ENCODE measurements at regions not wholly inside any gene's neighbourhood (a gene's known extent, or its start where the extent isn't known, plus 50 kb on each side); places are given as distances from the start of the nearest gene placed in this dataset.

DNA sequence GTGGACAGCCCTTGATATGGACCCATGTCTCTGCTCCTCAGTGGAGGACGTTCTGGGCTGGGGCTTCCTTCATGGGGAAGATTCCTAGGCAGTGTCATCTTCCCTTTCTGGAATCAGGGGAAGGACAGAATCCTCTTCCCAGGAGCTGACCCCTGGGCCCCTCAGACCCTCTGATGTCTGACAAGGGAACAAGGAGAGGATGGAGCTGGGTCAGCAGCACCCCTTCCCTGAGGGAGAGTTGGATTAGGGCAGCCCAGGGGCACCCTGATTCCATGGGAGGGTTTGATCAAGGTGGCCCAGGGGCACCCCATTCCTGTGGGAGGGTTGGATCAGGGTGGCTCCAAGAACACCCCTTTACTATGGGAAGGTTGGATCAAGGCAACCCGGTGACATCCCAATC, 86.5 kb downstream of the ACKR3 start:
- no peak for DNase-seq

DNA sequence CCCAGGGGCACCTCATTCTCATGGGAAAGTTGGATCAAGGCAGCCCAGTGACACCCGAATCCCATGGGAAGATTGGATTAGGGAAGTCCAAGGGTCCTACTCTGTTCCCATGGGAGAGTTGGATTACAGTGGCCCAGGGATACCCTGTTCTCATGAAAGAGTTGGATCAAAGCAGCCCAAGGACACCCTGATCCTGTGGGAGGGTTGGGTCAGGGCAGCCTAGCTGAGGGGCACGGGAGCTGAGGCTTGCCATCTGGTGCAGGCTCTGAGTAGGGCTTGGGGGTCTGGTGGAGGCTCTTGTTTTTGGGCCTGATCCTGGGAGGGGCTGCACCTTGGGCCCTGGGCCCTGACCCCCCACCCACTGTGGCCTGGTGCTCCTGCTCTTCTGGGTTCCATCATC, 87.1 kb downstream of the ACKR3 start:
- DNase-seq = no peak

DNA sequence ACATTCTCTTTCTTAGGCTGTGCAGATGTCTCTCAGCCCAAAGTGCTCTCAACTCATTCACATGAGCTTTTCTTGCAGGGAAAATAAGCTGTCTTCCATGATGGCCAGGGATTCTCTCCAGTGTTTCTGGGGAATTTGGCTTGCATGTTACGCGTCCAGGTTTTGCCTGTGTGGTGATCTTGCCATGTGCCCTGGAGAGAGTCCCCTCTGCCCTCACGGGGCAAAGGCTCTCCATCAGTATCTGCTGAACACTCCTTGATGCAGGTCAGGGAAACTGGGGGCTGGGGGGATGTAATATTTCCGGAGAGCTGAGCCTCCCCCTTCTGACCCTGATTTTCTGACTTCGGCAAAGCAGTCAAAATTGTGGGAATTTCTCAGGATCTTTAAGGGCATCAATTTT, 87.6 kb downstream of the ACKR3 start:
- DNase-seq = no peak

DNA sequence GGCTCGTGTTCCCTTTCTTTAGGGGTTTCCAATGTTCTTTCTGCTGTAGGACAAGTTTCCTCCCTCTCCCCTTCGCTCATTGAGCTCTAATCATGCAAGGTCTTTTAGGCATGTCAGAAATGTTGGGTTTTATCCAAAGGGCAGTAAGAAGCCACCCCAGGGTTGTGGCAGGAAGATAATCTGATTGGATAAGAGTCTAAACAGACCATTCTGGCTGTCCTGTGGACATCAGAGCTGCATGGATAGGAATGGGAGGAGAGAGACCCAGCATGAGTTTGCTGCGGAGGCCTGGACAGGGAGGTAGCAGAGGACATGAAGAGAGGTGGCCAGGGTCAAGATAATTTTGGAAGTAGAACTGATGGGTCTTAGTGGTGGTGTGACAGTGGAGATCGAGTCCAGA, 88.2 kb downstream of the ACKR3 start:
- DNase-seq = no peak

DNA sequence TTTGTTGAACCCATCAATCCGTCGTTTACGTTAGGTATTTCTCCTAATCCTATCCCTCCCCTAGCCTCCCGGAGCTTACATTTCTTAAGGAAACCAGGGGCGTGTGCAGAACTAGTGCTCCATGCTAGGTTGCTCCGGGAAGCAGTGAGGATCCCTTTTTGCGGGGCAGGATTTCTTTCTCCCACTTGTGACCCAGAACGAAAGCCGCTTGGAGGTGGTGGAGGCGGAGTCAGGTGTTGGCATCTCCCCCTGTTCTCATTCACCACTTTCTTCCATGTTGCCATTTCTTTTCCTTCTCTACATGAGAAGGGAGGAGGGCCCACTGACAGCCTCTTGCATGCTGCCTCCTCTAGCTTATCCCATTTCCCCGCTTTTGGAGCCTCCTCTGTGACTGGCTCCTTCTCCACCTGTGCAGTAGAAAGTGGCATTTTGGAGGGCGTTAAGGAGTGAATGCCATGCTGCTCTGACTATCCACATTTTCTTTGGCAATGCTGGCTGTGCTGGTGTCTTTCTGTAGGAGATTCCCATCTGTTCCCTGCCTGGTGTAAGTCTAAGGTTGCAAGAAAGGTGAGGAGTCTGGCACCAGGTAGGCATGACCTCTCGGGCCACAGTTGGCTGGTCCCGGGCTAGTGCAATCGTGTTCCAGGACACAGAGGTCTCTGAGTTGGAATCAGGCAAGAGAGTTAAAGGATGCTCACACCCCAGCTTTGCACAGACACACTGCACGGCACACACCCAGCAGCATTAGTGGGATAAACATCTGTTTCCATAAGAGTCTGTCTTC, 89.5 kb downstream of the ACKR3 start:
- DNase-seq = no peak

DNA sequence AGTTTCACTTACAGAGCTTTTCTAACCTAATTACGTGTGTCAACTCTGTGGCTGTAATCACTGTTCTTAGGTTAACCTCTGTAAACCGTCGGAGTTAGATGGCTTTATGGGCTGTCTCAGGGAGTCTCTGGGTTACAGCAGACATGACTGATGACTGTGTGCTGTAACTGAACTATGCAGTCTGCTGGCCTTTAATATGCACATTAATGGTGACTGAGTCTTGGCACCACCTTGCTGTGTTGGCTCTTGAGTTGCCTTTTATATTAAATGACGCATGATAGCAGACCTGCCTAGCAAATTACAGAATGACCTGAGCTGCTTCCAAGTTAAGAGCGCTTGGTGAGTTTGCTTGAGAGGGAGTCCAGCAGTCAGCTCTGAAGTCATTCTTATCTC, 90.1 kb downstream of the ACKR3 start:
- peak; percentile 63 for DNase-seq

DNA sequence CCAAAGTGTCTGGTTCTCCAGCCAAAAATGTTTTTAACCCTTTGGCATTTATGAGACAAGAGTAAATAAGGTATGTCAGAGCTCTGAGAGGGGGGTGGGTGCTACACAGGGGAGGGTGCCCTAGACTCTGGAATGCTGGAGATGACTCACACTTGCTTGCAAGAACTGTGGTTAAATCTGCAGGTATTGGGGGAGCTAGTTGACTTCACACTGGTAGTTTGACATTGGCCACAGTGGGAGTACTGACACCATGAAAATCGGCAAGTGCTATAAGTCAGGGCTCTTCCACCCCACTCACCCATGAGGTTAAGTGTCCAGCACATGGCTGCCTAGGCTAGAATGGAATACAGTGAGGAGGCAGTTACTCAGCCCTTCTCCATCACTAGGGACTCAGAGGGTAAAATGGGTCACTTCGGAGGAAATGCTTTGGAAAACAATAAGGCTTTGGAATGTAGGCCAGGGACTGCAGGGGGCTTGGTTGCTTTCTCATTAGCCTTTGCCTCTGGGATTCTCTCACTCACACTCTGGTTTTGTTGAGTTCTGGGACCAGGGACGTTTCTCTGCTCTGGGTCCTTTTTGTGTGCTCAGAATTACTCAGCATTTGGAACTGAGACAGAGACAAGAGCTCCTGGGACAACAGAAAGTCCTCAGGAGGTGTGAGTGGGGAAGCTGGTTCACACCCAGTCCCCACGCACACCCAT, 91.6 kb downstream of the ACKR3 start:
- DNase-seq = no peak

DNA sequence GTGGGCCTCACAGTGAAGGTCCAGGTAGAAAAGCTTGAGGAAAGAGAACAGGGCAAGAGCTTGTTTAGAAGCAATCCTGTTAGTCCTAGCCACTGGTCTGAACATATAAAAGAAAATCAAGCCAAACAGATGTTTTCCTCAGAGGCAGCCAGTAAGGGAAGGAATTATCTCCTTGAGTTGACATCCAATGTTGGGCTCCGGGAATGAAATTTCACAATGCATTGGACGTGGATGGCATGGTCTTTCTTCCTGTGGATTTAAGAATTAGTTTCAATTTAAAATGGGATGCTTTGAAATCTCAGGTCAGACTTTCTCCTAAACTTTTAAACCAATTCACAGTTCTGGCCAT, 92.1 kb downstream of the ACKR3 start:
- no peak for DNase-seq

DNA sequence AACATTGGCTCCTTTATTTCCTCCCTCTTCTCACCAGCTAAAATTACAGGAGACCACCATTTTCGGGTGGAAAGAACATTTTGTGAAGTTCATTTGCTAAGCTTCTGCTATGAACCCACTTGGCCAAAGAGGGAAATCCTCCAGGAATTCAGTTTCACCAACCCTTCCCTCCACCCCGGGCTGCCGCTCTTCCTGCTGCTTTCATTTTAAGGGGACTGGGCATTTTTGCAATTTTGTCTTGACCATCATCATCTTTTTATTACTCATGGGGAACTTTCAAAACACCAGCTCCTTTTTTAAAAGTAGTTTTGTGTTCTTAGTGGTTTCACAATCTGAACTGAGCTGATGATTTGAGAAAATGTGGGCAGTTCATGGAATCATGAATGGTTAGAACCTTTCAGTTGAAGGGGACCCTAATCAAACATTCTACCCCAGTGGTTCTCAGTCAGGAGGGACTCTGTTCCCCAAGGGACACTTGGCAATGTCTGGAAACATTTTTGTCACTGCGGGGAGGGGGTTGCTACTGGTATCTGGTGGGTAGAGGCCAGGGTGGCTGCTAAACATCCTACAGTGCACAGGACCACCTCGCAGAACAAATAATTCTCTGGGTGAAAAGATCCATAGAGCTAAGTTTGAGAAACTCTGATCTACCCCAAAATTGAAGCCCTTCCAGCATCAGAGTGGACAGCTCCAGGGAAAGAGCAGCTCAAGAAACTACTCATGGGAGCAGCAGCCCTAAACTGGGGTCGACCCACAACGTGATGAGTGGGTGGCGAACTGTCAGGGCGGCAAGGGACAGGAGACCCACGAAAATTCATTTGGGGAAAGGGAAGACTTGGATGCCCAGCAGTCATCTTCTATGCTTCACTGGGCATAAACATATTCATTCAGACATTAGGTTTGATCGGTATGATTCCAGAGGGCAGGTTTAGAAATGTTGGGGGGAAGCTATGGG, 92.9 kb downstream of the ACKR3 start:
- DNase-seq = no peak

DNA sequence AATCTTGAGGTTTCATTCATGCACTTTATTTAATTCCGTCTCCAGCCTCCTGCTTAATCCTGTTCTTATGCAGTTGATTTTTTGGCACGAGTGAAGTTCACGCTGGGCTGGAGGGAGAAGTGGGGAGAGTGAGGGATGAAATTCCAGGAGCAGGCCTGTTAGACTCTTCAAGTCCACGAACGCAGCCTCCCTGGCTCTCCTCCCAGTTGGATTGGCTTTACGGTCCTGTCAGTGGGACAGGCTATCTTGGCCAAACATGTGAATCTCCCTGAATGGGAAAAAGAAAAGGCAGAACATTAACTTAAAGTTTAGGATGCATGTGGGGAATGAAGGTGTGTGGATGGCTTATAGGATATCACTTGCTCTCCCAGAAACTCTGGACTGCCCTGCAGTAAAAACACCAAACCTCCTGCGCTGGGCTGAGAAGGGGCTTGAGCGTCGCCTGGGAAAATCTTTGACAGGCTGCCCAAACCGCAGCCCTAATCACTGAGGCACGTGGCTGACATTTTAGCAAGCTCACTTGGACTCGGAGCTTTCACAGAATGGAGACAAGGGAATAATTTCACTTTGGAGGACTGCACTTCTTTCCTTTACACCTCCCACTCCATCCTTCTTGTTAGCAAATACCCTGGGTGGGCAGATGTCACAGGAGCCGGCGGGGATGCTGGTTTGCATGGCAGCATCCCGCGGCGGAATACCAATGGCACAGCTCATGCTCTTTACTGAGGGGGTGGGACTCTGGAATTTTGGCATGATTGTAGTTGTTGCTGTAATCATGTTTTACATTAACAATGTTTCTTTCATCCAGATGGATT, 93.9 kb downstream of the ACKR3 start:
- DNase-seq = no peak

DNA sequence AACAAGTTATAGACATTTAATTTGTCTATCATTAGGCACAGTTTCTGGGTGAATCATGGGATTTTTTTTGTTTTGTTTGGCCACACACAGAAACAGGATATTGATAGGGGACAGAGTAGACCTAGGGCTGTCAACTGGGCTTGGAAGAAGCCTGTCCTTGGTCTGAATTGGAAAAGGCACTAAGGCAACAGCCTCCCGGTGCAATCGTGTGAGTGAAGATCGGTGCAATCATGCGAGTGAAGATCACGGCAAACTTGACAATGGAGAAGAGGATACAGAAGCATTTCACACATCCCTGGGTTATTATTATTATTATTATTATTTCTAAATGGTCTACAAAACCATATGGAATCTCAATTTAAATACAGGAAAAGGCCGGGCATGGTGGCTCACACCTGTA, 94.5 kb downstream of the ACKR3 start:
- no peak for DNase-seq

DNA sequence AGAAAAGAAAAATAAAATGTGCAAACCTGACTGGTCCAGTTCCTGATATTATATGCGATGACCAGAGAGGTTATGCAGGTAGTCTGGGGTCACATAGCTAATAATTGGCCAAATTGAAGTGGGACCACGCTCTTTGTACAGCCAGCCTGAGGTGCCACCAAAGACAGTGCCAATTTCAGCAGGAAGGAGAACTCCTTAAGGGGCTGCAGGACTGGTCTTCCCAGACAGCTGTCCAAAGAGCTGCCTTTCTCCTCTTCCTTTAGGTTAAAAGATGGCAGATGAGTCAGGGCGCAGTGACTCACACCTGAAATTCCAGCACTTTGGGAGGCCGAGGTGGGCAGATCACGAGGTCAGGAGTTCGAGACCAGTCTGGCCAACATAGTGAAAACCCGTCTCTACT, 95.5 kb downstream of the ACKR3 start:
- no peak for DNase-seq

DNA sequence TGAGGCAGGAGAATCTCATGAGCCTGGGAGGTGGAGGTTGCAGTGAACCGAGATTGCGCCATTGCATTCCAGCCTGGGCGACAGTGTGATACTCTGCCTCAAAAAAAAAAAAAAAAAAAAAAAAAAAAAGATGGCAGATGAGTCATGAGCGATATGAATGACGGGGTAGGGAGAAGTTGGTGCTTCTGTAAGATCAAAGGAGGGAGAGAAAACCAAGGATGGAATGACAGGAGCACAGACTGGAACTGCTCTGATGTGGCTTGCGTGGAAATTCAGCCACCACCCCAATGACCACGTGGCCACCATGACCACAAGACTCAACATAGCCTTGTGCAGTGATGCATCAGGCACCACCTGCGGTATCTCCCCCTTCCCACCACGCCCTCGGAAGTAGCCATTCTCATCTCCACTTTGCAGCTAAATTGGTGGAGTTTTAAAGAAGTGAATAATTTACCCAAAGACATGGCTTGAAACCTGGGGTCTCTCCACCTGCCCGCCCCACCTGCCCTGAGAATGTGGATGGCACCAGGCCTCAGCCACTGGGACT, 96.0 kb downstream of the ACKR3 start:
- no peak for DNase-seq

DNA sequence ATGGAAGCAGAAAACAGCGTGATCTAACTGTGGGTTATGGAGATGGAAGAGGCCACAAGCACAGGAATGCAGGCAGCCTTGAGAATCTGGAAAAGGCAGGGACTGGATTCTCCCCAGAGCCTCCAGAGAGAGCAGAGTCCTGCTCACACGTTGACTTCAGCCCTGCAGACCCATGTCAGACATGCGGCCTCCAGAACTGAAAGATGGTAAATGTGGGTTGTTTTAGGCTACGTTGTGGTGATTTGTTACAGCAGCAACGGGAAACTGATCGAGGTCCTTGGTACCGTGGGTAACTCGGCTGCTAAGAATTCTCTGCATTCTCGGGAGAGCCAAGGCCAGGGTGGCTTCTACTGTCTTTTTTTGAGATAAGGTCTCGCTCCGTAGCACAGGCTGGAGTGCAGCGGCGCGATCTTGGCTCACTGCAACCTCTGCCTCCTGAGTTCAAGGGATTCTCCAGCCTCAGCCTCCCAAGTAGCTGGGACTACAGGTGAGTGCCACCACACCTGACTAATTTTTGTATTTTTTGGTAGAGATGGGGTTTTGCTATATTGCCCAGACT, 97.1 kb downstream of the ACKR3 start:
- no peak for DNase-seq

DNA sequence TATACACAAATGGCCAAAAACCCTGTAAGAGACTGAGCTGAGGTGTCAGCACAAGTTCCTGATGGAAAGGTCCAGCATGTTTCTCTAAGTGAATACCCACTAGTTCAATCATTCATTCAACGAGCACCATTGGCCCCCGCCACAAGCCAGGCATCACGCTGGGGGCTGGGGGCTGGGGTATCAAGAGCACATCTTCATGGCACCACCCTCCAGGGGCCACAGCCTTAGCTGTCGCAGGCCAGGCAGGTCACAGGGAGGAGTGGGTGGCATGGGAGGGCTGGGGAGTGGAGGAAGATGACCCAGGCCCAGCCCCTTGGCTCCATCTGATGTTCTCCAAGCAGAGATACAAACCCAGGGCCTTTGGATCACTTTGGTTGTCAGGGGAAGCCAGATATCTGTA, 97.9 kb downstream of the ACKR3 start:
- no peak for DNase-seq

DNA sequence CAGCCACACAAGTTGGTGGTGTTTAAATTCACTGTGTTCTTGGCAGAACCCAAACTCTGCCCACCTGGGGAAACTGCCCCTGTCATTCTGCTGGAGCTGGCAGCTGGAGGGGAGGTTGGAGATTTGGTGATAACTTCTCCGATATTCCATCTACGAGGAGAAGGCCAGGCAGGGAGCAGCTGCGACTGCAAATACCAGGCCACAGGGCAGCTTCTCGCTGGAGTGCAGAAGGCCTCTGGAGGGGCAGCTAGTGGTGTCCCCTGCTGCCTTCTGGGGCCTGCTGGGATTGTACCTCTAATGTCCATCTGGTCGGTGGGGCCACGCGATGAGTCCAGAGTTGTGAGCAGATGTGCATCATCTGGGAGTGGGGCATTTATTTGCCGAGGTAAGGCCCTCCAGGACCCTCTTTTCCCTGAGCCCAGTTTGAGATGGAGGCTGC, 98.9 kb downstream of the ACKR3 start:
- no peak for DNase-seq

DNA sequence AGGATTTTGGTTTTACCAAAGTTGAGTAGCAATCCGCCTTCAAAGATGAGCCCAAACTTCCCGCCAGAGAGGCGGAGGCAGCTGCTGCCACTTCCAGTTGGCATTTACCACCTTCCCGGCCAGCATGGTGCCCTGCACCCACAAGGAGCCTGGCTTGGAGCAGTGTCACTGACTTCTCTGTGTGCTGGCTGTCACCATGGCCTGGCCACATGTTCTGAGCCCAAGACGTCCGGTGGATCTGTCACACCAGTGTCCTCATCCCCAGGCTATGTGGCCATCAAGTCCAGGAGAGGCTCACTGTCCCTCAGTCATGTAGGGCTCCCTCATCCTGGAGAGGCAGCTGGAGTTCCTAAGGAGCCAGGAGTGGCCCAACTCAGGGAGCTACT, 100.6 kb downstream of the ACKR3 start:
- no peak for DNase-seq

DNA sequence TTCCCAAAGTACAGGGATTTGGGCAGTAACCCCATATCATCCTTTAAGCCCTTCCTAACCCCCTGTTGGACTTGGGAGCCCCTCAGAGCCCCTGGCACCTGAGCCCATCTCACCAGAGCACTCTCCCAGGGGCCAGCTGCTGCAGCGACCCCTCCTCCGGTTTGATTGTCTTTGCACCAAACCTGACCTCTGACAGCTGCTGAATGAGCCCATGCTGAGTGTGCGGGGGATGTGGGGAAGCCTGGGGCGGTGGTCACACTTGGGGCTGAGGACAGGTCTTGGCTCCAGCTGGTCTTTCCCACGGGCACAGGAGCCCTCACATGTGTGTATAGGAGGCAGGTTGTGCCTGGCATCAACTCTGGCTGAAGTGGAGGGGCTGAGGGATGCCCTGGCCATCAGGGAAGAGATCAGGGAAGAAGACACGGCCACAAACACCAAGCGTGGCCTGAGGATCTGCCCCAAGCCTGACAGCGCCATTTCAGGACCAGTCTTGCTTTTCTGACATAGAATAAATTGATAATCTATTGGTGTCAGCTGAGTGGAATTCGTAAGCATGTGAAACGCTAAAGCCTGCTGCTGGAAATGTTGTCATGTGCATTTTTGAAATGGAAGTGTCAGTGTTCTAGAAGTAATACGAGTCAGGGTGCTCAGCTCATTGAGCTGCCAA, 102.4 kb downstream of the ACKR3 start:
- DNase-seq = no peak

DNA sequence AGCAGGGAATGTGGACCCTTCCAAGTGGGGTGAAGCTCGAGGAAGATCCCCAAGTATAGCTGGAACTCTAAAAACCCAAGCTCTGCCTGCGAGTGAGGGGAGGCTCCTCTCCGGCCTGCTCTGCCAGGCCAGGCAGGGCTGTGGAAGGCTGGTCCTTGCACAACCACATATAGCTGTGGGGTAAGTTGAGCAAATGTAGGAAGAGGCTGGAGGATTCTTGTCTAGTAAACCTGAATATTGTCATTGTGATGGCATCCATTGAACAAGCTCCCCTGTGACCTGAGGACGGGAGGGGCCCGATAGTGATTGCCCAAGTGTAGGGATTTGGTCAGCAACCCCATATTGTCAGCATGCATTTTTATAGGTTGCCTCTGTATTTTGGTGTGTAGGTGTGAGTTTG, 103.0 kb downstream of the ACKR3 start:
- DNase-seq = no peak

DNA sequence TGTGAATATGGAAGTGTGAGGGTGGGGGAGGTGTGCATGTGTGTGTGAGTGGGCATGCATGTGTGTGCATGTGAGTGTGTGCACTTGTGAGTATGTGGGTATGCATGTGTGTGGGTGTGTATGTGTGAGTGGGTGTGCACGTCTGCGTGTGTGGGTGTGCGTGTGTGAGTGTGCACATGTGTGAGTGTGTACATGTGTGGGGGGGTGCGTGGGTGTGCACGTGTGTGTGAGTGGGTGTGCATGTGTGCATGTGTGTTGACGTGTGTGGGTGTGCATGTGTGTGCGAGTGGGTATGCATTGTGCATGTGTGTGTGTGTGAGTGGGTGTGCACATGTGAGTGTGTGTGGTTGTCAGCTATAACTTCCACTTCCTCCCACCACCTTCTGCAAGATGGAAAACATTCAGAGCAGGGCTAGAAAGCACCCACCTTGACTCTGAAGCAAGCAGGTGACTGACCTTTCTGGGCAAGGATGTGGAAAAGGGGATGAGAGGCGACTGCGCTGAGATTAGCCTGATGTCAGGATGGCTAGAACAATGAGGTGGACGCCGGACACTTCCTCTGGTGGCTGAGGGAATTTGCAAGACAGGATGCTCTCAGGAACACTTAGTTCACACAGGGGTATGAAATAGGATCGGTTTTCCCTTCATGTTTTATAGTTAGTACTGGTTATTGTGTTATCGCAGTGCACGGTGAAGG, 103.6 kb downstream of the ACKR3 start:
- DNase-seq = no peak

DNA sequence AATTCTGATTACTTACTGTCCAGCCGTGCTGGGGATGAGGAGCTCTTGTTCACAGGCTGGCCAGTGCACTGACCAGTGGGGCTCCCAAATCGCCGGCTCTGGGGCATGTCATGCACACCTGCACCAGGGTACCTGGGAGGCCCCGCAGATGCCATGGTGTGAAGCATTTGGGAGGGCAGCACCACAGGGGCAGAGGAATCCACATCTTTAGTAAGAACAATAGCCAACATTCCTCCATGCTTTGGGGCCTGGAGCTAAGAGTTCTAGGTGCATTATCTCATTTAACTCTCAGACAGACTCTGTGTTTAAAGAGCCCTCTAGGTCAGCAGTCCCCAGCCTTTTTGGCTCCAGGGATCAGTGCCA, 104.2 kb downstream of the ACKR3 start:
- DNase-seq = no peak
